ENCODE measurements at regions not wholly inside any gene's neighbourhood (a gene's known extent, or its start where the extent isn't known, plus 50 kb on each side); places are given as distances from the start of the nearest gene placed in this dataset.
"Not testable (repeated sequence)": the region's sequence is repeated elsewhere in the genome, so short reads cannot be mapped to it uniquely, and the experiment has no call there.

- 96% methylated on average over 23 of the region's 25 CpGs for whole genome bisulfite sequencing (ENCODE audit: insufficient coverage)
- intact Hi-C loops (cut with micrococcal nuclease), result not testable (repeated sequence)
Measured at GRCh38 chr2:94737736-94738342, 133.4 kb upstream of the TEKT4 start.

GRCh38 chr2:94753466-94753998 is 117.7 kb upstream of the TEKT4 start:
- Mint-ChIP-seq H3K9me3 (ENCODE audit: insufficient read depth) (no peaks in the 10 kb centered on the region), H3K27ac (no peak overlapping the region), H3K4me3 (no peak overlapping the region), H3K27me3 (peaks cover 14% of the 10 kb centered on the region), H3K4me1 (no peaks in the 10 kb centered on the region)
- Histone ChIP-seq H3K4me3 (ENCODE audit: control extremely low read depth in 1 of 5, extremely low read depth in 1 of 5, insufficient read depth in 1 of 5, low read depth in 2 of 5, low read length in 4 of 5) (no peak overlapping the region), H4K20me1 (ENCODE audit: control insufficient read depth, insufficient read depth, low read length, poor library complexity, severe bottlenecking) (no peaks in the 10 kb centered on the region), H3K4me1 (ENCODE audit: control insufficient read depth in 2 of 2, insufficient read depth in 2 of 2, low read length in 2 of 2) (no peaks in the 10 kb centered on the region), H3K9me3 (ENCODE audit: control extremely low read depth in 1 of 3, control insufficient read depth in 2 of 3, insufficient read depth in 1 of 3, low read length in 2 of 3) (peaks cover 0 to 3% (median 0%) of the 10 kb centered on the region in 3 donors), H3K9ac (ENCODE audit: low read length) (no peak overlapping the region), H3K27me3 (replicated peaks in 1 of 4; ENCODE audit: control extremely low read depth in 1 of 4, control insufficient read depth in 3 of 4, insufficient read depth in 4 of 4, low read length in 3 of 4) (no peaks in the 10 kb centered on the region), H2AFZ (ENCODE audit: insufficient read depth, low read depth, low read length, poor library complexity, severe bottlenecking) (no peak overlapping the region), H3K36me3 (replicated peaks in 1 of 2; ENCODE audit: control extremely low read depth in 1 of 2, control insufficient read depth in 1 of 2, extremely low read depth in 1 of 2, insufficient read depth in 2 of 2, low read length in 1 of 2) (no peaks in the 10 kb centered on the region), H3K4me2 (replicated peaks; ENCODE audit: low read depth, low read length, poor library complexity, severe bottlenecking) (no peak overlapping the region), H3K79me2 (ENCODE audit: control insufficient read depth, insufficient read depth, low read length) (no peaks in the 10 kb centered on the region), H3K27ac (ENCODE audit: low read length in 2 of 2) (no peak overlapping the region)
- ATAC-seq (ENCODE audit: low read depth) (no peak), DNase-seq (no peak)
- ChIA-PET POLR2A (no interaction called here), CTCF (no interaction called here)
- TF ChIP-seq CTCF (IDR thresholded peaks at IDR 0.05) (no peak), EZH2 (IDR thresholded peaks at IDR 0.05; ENCODE audit: borderline replicate concordance, insufficient read depth, low read depth, low read length, poor library complexity, severe bottlenecking) (no peak)
- WGBS (ENCODE audit: insufficient coverage), result 93% methylated on average over 1 of the region's 2 CpGs
- intact Hi-C loops (cut with micrococcal nuclease), result no loop called here

More at GRCh38 chr2:94737736-94738342, 133.4 kb upstream of the TEKT4 start:
- H3K27ac ChIP-seq (ENCODE audit: low read length in 2 of 2); H3K4me3 ChIP-seq (ENCODE audit: control extremely low read depth in 1 of 5, extremely low read depth in 1 of 5, insufficient read depth in 1 of 5, low read depth in 2 of 5, low read length in 4 of 5); H3K9ac ChIP-seq (ENCODE audit: low read length); H2AFZ ChIP-seq (ENCODE audit: insufficient read depth, low read depth, low read length, poor library complexity, severe bottlenecking); DNase-seq; H3K4me1 ChIP-seq (ENCODE audit: control insufficient read depth in 2 of 2, insufficient read depth in 2 of 2, low read length in 2 of 2); H3K4me1 Mint-ChIP-seq; H3K27me3 ChIP-seq (replicated peaks in 1 of 4; ENCODE audit: control extremely low read depth in 1 of 4, control insufficient read depth in 3 of 4, insufficient read depth in 4 of 4, low read length in 3 of 4); CTCF ChIA-PET; H3K9me3 ChIP-seq (ENCODE audit: control extremely low read depth in 1 of 3, control insufficient read depth in 2 of 3, insufficient read depth in 1 of 3, low read length in 2 of 3); H3K4me2 ChIP-seq (replicated peaks; ENCODE audit: low read depth, low read length, poor library complexity, severe bottlenecking); H3K36me3 ChIP-seq (replicated peaks in 1 of 2; ENCODE audit: control extremely low read depth in 1 of 2, control insufficient read depth in 1 of 2, extremely low read depth in 1 of 2, insufficient read depth in 2 of 2, low read length in 1 of 2); POLR2A ChIA-PET; H4K20me1 ChIP-seq (ENCODE audit: control insufficient read depth, insufficient read depth, low read length, poor library complexity, severe bottlenecking); H3K79me2 ChIP-seq (ENCODE audit: control insufficient read depth, insufficient read depth, low read length); H3K27ac Mint-ChIP-seq; H3K9me3 Mint-ChIP-seq (ENCODE audit: insufficient read depth); H3K4me3 Mint-ChIP-seq; ATAC-seq (ENCODE audit: low read depth): not testable (repeated sequence)
- peaks cover 13% of the 10 kb centered on the region for H3K27me3 Mint-ChIP-seq
